Posterior cingulate gyrus (tissue), 11 donors: ENCODE measurements at regions not wholly inside any gene's neighbourhood (a gene's known extent, or its start where the extent isn't known, plus 50 kb on each side); places are given as distances from the start of the nearest gene placed in this dataset.

ENCODE experiments used
- DNase-seq, 10 donors: peaks; one replicate each; pipeline versions ENCODE4 v3.0.0 to v3.0.0-alpha.2; 2020 to 2021; ENCODE audit warnings: mixed read lengths in 3 of 10
- intact Hi-C: fragments of 100-400 bp; cut with DNase I; formaldehyde crosslinking; loops from one replicate; pipeline ENCODE4 v1.15.1; 2023

- DNase-seq, result no peak
- intact Hi-C loops, result no loop called here
Measured at GRCh38 chr1:229067546-229067945, 203.4 kb upstream of the RAB4A start.

DNA sequence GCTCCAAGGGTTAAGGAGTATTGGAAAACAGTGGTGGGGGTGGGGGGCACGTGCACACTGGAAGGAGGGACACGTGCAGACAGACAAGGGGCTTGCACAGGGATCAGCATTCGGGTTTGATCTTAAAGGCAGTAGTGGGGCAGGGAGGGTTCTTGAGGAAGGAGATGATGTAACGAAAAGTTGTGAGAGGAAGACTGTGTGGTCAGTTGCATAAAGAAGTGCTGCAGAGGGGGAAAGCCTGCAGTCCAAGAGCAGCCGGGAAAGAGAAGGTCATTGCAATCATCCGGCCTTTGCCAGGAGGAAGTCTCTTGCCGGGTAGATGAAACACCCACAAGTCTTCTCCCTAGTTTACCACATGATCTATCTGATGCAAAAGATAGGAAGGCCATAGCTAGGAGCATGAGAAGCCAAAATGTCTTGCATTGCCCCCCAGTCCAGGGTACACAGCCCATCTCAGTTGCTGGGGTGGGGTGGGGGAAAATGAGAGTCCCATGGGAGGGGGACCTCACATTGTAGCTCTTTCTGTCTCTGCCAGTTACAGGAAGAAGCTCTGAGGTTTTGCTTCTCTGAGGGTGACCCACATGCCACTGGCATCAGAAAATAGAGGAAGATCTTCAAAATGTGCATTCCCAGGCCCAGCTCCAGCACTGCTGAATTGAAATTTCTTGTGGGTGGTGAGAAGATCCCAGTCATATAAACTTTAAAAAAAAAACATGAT lies 202.5 kb upstream of the RAB4A start:
- no peak for DNase-seq
- intact Hi-C loops, result no loop called here

GRCh38 chr1:229069176-229069575 lies 201.7 kb upstream of the RAB4A start:
- no peak for DNase-seq
- intact Hi-C loops, result no loop called here

DNA sequence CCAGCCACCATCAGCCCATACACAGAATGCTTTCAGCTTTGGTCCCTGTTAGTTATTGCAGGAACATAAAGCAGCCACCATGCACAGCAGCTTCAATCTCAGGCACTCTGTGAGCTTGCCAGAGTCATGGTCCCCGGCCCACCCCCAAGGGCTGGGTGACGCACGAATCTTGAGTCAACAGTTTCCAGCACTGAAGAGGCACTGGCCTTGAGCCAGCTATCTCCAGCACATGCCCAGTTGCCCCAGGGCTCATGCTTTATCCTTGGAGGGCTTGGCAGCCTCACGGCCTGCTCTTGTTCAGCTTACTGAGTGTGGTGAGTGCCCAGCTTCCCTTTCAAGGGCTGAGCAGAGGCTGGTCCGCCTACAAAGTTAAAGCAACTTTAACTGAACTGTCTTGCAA lies 200.7 kb upstream of the RAB4A start:
- intact Hi-C loops, result no loop called here
- DNase-seq, result peak; percentile 31 to 92 (median 66)

DNA sequence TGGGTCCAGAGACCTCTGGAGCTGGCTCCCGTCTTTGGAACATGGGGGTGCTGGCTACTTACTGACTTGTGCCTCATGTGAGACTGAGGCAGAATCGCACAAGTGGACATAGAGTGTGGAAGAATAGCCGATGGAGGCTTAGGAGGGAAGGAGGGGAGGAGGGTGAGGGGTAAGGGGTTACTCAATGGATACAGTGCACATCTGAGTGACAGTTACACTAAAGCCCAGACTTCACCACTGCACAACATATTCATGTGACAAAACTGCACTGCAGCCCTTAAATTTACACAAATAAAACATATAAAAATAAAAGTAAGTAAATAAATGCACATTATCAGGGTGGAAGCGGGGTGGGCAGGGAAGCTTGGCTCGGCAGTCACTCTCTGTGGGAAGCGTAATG lies 197.7 kb upstream of the RAB4A start:
- DNase-seq, result no peak
- intact Hi-C loops, result no loop called here

GRCh38 chr1:229075217-229075616 lies 195.7 kb upstream of the RAB4A start:
- DNase-seq, result no peak
- intact Hi-C loops, result no loop called here

DNA sequence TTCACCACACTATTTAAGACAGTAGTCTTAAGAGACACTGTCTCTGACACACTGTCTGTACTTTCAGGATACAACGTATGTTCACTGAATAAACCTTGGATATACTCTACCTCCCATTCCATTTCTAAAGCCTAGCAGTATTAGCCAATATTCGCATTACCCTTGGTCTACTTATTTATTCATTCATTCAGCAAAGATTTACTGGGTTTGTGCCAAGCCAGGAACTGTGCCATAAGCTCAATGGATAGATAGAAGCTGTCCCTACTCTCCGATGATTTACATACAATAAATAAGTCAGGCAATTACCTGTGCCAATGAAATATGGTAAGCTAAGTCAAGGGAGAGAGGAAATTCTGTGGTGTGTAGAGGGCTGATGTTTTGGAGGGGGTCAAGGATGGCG lies 195.2 kb upstream of the RAB4A start:
- no peak for DNase-seq
- intact Hi-C loops, result no loop called here

DNA sequence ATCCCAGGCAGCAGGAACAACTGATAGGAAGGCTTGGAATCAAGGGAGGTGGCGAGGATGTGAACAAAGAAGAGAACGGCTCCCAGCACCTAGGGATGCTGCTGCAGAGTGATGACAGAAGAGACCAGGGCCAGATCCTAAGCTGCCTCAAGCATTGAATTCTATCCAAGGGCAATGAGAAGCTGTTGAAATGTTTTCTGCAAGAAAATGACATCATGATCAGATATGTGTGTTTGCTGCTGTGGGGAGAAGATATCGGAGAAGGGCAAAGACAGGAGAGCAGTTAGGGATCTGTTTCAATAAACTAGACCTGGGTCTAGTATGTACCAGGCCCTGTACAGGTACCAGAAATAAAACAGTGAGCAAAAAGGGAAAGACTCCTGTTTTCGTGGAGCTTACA lies 194.7 kb upstream of the RAB4A start:
- intact Hi-C loops, result no loop called here
- DNase-seq, result no peak

DNA sequence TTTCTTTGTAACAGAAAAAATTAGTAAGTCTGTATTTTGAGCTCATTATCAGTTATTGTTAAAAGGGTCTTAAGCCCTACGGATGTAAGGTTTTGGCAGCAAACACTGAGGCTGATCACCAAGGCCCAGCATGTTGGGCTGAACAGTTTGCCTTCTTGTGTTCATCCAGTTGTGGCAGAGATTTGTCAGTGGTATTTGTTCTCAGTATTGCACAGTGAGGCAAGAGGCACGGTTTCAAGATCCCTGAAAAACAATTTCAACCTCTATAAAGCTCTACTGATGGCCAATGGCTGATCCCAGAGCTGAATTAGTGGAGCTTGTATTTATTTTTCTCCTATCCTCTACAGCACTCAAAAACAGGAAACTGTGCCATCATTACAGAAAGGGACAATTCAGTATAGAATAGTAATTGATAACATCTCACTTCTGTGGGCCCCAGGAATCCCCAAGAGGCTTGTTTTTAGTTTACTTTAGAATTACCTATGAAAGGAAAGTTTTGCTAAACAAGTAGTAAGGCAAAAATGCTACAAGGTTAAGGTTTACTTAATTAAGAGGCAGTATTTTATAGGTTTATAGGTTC lies 191.8 kb upstream of the RAB4A start:
- intact Hi-C loops, result no loop called here

GRCh38 chr1:229080361-229080760 lies 190.6 kb upstream of the RAB4A start:
- intact Hi-C loops, result no loop called here
- DNase-seq, result no peak

More for the DNA sequence above, 191.8 kb upstream of the RAB4A start:
- peak in 1 of 10 donors; percentile 9 for DNase-seq

DNA sequence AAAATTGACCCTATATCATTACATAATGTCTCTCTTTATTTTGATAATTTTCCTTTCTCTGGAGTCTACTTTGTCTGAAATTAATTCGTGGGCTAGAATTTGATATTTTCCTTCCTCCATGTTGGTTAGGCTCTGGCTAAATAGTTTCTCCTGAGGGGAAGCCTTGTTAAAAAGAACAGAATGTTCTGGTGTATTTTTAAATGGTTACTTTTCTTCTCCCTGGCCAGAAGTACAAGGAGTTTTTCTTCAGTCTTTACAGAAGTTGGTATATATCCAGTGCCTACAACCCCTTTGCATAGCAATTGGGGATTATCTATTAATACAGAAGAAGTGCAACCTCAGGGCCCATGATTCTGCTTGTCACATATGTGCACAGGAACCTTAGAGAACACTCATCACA lies 185.6 kb upstream of the RAB4A start:
- no peak for DNase-seq
- intact Hi-C loops, result no loop called here

DNA sequence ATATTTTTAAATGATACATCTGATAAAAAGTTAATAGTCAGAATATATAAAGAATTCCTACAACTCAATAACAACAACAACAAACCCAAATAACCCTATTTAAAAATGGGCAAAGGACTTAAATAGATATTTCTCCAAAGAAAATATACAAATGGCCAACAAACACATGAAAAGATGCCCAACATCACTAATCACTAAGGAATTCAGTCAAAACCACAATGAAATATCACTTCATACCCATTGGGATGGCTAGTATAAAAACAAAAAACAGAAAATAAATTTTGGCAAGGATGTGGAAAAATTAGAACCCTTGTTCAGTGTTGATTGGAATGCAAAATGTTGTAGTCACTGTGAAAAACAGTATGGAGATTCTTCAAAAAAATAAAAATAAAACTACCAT lies 184.8 kb upstream of the RAB4A start:
- no peak for DNase-seq
- intact Hi-C loops, result no loop called here

- no peak for DNase-seq
- intact Hi-C loops, result no loop called here
Measured at GRCh38 chr1:229086686-229087085, 184.2 kb upstream of the RAB4A start.

- intact Hi-C loops, result no loop called here
- DNase-seq, result peak in 1 of 10 donors; percentile 8
Measured at GRCh38 chr1:229087339-229087738, 183.6 kb upstream of the RAB4A start.

DNA sequence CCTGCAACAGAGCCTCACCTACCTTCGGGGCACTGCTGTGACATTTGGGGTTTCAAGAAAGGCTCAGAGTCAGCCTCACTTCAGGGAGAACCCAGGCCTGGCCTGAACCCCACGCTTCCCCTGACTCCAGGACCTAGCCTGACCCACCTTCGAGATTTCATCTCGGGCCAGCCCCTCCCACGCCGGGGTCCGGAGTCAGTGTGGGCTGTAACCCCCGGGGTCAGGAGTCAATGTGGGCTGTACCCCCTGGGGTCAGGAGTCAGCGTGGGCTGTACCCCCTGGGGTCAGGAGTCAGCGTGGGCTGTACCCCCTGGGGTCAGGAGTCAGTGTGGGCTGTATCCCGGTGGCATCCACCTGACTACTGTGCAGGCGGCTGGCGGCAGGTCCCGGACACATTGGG lies 183.0 kb upstream of the RAB4A start:
- no peak for DNase-seq
- intact Hi-C loops, result no loop called here

DNA sequence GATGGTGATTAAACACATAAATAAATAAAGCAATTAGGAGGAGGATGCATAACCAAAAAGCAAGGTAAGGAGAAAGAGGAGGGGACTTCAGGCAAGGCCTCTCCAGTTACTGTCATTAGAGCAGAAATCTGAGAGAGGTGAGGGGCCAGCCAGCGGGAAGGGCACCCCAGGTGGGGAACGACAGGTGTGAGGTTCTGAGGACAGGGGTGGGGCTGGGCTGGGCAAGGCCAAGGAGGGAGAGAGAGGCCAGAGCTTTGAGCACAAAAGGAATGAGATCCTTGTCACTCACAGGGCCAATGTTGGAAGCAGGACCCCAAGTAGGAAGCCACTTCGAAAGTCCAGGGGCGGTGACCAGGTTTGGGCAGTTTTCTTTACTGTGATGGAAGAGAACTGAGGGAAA lies 182.2 kb upstream of the RAB4A start:
- intact Hi-C loops, result no loop called here
- DNase-seq, result no peak

DNA sequence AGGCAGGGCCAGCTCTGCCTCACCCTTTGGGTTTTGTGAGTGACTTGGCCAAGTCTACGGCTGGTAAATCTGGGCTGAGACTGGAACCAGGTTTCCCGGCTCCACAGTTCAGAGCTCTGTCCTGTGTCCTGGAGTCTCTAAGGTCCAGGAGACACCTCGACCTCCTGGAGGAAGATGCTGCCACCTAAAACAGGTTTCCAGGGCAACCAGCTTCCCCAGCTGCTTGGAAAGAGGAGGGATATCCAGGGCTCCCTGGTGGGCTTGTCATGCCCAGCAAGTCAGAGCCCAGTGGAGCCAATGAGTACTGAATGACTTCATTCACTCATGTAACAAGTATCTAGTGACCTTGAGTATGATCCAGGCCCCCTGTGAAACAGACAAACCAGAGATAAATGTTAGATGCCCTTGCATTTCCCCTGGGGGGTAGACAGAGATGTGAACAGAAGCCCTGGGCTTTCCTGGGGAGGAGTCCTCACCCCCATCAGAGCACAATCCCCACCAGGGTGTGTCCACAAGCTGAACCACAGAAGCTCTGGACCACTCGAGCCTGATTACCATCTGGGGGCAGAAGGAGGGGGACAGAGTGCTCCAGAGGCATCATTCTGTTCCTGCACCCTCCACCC lies 181.2 kb upstream of the RAB4A start:
- no peak for DNase-seq
- intact Hi-C loops, result no loop called here

DNA sequence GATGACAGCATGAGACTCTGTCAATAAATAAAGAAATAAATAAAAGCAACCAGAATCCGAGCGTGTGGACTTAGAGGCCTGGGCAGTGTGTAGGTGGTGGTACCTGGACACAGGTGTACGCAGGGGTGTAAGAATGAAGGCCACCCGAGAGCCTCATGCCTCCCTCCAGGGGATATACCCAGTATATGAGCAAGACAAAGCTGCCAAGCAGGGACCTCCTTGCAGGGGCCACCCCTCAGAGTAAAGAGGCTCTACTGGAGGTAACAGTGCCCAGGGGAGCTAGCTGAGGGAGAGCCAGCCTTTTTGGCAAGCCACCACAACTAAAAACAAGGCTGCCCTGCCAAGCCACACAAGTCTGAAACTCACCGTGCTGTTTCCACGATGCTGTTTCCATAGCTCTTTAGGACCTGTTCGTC lies 179.2 kb upstream of the RAB4A start:
- intact Hi-C loops, result no loop called here
- DNase-seq, result no peak

- intact Hi-C loops, result no loop called here
- DNase-seq, result no peak
Measured at GRCh38 chr1:229092377-229093237, 178.3 kb upstream of the RAB4A start.

- no peak for DNase-seq
- intact Hi-C loops, result no loop called here
Measured at GRCh38 chr1:229093238-229093540, 177.7 kb upstream of the RAB4A start.

GRCh38 chr1:229093609-229094336 lies 177.1 kb upstream of the RAB4A start:
- no peak for DNase-seq
- intact Hi-C loops, result no loop called here
